ENCODE measurements at regions not wholly inside any gene's neighbourhood (a gene's known extent, or its start where the extent isn't known, plus 50 kb on each side); places are given as distances from the start of the nearest gene placed in this dataset.

DNA sequence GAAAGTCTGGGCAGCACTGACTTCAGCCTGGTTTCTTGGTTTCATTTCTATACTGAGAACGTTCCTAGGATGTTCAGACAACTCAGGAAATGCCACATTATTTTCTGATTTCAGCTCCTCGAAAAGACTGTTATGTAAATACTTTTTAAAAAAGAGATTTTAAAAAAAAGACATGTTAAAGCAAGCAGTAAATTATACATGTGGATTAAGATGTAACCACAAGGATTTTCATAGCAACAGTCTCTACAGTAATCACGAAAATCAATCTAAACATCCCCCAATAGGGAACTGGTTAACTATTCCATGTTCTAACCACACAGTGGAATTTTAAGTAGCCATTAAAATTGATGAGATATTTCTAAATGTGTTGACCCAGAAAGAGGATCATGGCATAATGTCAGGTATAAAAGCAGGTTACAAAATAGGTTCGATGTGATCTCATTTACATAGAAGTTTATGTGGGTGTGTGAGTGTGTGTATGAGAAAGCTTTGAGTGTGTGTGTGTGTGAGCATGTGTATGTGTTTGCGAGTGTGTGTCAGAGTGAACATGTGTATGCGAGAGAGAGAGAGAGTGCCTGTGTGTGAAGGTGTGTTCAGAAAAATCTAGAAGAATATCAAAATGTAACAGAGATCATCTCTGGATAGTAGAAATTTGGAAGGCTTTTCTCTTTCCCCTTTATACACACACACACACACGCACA lies 63.0 kb upstream of the ERCC4 start:
- DNase-seq (ENCODE audit: low read depth in 4 of 4, low spot score in 1 of 4), result no peak

- DNase-seq (ENCODE audit: low read depth in 4 of 4, low spot score in 1 of 4), result no peak
Observed at GRCh38 chr16:13858873-13859580, 60.9 kb upstream of the ERCC4 start.

DNA sequence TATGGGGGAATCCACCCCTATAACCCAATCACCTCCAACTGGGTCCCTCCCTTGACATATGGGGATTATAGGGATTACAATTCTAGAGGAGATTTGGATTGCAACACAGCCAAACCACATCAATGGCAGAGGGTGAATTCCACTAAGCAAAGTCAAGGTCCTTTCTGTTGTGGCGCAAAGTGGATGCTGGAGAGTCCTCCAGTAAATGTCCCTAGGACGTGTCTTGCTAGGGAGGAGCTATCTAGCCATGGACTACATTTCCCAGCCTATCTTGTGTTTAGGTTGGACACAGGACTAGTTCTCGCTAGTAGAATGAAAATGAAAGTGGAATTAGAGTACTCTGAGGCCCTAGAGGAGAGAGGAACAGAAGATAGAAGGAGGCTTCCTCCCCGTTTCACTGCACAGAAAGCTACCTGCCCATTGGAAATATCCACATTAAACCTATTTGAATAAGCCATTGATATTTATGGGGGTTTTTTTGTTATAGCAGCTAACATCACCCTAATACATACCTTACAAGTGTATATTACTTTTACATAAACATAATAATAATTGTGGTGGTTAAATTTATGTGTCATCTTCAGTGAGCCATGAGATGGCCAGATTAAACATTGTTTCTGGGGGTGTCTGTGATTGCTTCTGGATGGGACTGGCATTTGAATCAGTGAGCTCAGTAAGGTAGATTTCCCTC lies 56.7 kb upstream of the ERCC4 start:
- DNase-seq (ENCODE audit: low read depth in 4 of 4, low spot score in 1 of 4), result no peak

DNA sequence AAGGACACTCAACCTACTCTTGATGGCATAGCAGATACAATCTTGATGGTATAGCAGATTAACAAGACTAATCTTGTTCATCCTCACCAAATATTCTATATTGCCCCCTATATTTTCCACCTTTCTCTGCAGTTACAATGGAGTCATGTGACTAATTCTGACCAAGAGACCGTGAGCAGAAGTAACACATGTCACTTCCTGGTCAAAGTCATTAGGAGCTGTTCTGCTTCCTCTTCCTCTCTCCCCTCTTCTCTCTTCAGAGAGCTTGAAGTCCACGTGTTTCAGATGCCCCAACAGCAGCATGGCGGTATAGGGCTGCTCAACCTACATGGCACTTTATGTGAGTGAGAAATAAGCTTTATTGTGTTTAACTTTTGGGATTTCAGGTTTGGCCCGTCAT lies 55.3 kb upstream of the ERCC4 start:
- DNase-seq (ENCODE audit: low read depth in 4 of 4, low spot score in 1 of 4), result no peak

DNA sequence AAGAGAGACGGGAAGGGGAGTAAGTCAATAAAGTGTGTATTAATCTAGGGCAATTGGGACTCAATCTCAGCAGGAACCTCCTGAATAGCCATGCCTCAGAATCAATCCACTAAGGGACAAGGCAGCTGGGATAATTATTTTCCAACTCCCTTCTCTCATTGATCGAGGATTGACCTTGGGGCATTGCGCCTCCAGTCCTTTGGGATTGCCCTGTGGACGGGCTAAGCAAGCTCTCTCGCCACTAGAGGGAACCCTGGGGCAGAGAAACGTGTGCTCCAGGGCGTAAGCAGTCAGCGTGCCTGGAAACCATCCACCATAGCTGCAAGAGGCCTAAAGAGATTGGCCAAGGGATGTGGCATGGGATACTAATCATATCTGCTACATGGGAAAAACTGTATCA lies 53.9 kb upstream of the ERCC4 start:
- DNase-seq (ENCODE audit: low read depth in 4 of 4, low spot score in 1 of 4), result peak; percentile 2 to 35 (median 8)
